Prostate gland (tissue), 2 donors: ENCODE measurements at regions not wholly inside any gene's neighbourhood (a gene's known extent, or its start where the extent isn't known, plus 50 kb on each side); places are given as distances from the start of the nearest gene placed in this dataset.

Source experiments
- POLR2A ChIP-seq: fragments of 450-650 bp; IDR thresholded peaks from one replicate; pipeline ENCODE4 v1.6.1; 2016; ENCODE audit warnings: antibody characterized with exemption, mild to moderate bottlenecking
- TF ChIP-seq, protein P1 (sequence below), 4 experiments: fragments of 200-600 bp in 2 of 4; fragments of 450-650 bp in 2 of 4; sonication (generic) in 2 of 4; IDR thresholded peaks; 1 replicate in 3 of 4; 2 replicates in 1 of 4; pipeline ENCODE4 v1.5.1; 2016 to 2019; ENCODE audit warnings: antibody characterized with exemption in 4 of 4, mild to moderate bottlenecking in 2 of 4, moderate library complexity in 2 of 4

- no peak for TF ChIP-seq POLR2A
- TF ChIP-seq, protein P1, sequence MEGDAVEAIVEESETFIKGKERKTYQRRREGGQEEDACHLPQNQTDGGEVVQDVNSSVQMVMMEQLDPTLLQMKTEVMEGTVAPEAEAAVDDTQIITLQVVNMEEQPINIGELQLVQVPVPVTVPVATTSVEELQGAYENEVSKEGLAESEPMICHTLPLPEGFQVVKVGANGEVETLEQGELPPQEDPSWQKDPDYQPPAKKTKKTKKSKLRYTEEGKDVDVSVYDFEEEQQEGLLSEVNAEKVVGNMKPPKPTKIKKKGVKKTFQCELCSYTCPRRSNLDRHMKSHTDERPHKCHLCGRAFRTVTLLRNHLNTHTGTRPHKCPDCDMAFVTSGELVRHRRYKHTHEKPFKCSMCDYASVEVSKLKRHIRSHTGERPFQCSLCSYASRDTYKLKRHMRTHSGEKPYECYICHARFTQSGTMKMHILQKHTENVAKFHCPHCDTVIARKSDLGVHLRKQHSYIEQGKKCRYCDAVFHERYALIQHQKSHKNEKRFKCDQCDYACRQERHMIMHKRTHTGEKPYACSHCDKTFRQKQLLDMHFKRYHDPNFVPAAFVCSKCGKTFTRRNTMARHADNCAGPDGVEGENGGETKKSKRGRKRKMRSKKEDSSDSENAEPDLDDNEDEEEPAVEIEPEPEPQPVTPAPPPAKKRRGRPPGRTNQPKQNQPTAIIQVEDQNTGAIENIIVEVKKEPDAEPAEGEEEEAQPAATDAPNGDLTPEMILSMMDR (IDR thresholded peaks at IDR 0.05), result no peak
Observed at GRCh38 chr5:25550793-25551192, 906.0 kb upstream of the CDH10 start.
